Ovary (tissue), 3 donors: ENCODE measurements at regions not wholly inside any gene's neighbourhood (a gene's known extent, or its start where the extent isn't known, plus 50 kb on each side); places are given as distances from the start of the nearest gene placed in this dataset.

Experiments used
- EP300 ChIP-seq: sonication (generic); formaldehyde crosslinking; IDR thresholded peaks from one replicate; pipeline ENCODE4 v1.6.1; 2017; ENCODE audit warnings: antibody characterized with exemption
- POLR2A ChIP-seq: fragments of 450-650 bp; IDR thresholded peaks from one replicate; pipeline ENCODE4 v1.6.1; 2017; ENCODE audit warnings: antibody characterized with exemption, mild to moderate bottlenecking, moderate library complexity
- TF ChIP-seq, protein P1 (sequence below), 3 donors: fragments of 450-650 bp in 2 of 3; fragments of 200-600 bp in 1 of 3; IDR thresholded peaks; one replicate each; pipeline versions ENCODE4 v1.5.1 to v1.8.0; 2016 to 2022; ENCODE audit warnings: antibody characterized with exemption in 3 of 3, mild to moderate bottlenecking in 1 of 3
- donor health status: DM: no; HTN: no; CAD: no.

DNA sequence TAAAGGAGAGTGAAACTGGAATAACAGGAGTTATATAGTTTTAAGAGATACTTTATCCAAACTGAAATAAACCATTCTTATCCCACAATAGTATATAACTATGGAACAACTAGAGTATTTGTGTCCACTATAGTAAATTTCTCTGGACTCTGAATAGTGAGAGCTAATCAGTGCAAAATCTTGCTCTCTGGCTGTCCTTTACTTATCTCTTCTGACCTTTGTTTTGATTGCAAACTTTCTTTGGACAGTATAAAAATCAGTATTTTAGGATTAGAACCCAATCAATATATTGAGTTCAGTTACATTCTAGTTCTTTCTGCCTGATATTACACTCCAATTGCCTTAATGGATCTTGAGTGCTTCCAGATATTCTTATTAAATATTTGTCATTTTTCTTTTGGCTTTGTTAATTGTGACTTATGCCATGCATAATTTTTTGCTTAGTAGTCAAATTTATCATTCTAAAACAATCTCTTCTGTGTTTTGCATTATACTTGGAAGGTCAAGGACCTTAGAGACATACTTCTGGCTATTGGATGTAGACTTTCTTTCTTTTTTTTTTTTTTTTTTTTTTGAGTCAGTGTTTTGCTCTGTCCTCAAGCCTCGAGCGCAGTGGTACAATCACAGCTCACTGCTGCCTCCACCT lies 89.9 kb upstream of the AMN1 start:
- TF ChIP-seq, protein P1, sequence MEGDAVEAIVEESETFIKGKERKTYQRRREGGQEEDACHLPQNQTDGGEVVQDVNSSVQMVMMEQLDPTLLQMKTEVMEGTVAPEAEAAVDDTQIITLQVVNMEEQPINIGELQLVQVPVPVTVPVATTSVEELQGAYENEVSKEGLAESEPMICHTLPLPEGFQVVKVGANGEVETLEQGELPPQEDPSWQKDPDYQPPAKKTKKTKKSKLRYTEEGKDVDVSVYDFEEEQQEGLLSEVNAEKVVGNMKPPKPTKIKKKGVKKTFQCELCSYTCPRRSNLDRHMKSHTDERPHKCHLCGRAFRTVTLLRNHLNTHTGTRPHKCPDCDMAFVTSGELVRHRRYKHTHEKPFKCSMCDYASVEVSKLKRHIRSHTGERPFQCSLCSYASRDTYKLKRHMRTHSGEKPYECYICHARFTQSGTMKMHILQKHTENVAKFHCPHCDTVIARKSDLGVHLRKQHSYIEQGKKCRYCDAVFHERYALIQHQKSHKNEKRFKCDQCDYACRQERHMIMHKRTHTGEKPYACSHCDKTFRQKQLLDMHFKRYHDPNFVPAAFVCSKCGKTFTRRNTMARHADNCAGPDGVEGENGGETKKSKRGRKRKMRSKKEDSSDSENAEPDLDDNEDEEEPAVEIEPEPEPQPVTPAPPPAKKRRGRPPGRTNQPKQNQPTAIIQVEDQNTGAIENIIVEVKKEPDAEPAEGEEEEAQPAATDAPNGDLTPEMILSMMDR (IDR thresholded peaks at IDR 0.05), result no peak
- TF ChIP-seq POLR2A, result no peak
- no peak for TF ChIP-seq EP300
